Sigmoid colon (tissue), 3 donors: ENCODE measurements at regions not wholly inside any gene's neighbourhood (a gene's known extent, or its start where the extent isn't known, plus 50 kb on each side); places are given as distances from the start of the nearest gene placed in this dataset.

Experiments used
- CTCF ChIP-seq, 4 experiments: fragments of 450-650 bp in 3 of 4; fragments of 200-600 bp in 1 of 4; IDR thresholded peaks; one replicate each; pipeline ENCODE4 v1.5.1; 2016 to 2019; ENCODE audit warnings: antibody characterized with exemption in 4 of 4, mild to moderate bottlenecking in 3 of 4, moderate library complexity in 2 of 4
- POLR2A ChIP-seq, 2 donors: fragments of 450-650 bp; IDR thresholded peaks; one replicate each; pipeline ENCODE4 v1.6.1; 2016; ENCODE audit warnings: antibody characterized with exemption in 2 of 2, mild to moderate bottlenecking in 2 of 2, moderate library complexity in 2 of 2

GRCh38 chr13:111883571-111884343, 183.2 kb upstream of the SOX1 start:
- no peak for TF ChIP-seq CTCF (IDR thresholded peaks at IDR 0.05)
- no peak for TF ChIP-seq POLR2A (IDR thresholded peaks at IDR 0.05)
